Memory B cell (primary cell): ENCODE measurements at regions not wholly inside any gene's neighbourhood (a gene's known extent, or its start where the extent isn't known, plus 50 kb on each side); places are given as distances from the start of the nearest gene placed in this dataset.
"Not testable (repeated sequence)": the region's sequence is repeated elsewhere in the genome, so short reads cannot be mapped to it uniquely, and the experiment has no call there.

ENCODE experiments used
- ATAC-seq: fragments of 150-1000 bp; cut with Tn5 transposase; 2 replicates; pipeline ENCODE4 v1.10.0; 2021; ENCODE audit warnings: low read depth, mild to moderate bottlenecking, moderate library complexity
- DNase-seq, 2 donors: peaks; one replicate each; pipeline ENCODE4 v3.0.0; 2022; ENCODE audit warnings: low spot score in 2 of 2
- H3K27ac Mint-ChIP-seq: one replicate; pipeline ENCODE4 v1.8.0; 2022; ENCODE audit warnings: mild to moderate bottlenecking, moderate library complexity, mixed read lengths
- H3K27me3 Mint-ChIP-seq: one replicate; pipeline ENCODE4 v1.8.0; 2022; ENCODE audit warnings: mixed read lengths
- H3K36me3 Mint-ChIP-seq: one replicate; pipeline ENCODE4 v1.8.0; 2022; ENCODE audit warnings: mild to moderate bottlenecking, mixed read lengths
- H3K4me1 Mint-ChIP-seq: one replicate; pipeline ENCODE4 v1.8.0; 2022; ENCODE audit warnings: mixed read lengths
- H3K4me3 Mint-ChIP-seq: one replicate; pipeline ENCODE4 v1.8.0; 2022; ENCODE audit warnings: mild to moderate bottlenecking, moderate library complexity, mixed read lengths
- H3K9me3 Mint-ChIP-seq: one replicate; pipeline ENCODE4 v1.8.0; 2022; ENCODE audit warnings: mixed read lengths

DNA sequence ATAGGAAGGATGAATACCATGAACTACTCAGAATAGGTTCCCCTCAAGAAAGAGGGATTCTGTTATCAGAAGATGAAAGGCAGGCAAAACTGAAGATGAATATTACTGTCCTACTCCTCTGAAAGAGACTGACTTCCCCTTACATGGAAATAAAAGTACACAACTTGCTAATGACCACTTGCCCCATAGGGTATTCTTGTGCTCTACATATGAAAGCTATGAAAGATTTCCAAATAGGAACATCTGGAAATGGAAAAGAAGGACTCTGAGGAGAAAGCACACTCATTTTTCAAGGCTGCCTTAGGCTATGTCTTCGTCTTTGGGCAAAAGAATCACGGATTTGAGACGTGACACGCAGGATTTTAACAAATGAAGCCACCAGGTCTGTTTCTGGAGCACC lies 170.1 kb upstream of the DAB1 start:
- Mint-ChIP-seq H3K9me3 (no peaks in the 10 kb centered on the region), H3K4me3 (no peak overlapping the region), H3K36me3 (no peaks in the 10 kb centered on the region), H3K27ac (no peak overlapping the region), H3K4me1 (no peaks in the 10 kb centered on the region), H3K27me3 (peaks cover 2% of the 10 kb centered on the region)
- DNase-seq: no peak
- no peak for ATAC-seq

DNA sequence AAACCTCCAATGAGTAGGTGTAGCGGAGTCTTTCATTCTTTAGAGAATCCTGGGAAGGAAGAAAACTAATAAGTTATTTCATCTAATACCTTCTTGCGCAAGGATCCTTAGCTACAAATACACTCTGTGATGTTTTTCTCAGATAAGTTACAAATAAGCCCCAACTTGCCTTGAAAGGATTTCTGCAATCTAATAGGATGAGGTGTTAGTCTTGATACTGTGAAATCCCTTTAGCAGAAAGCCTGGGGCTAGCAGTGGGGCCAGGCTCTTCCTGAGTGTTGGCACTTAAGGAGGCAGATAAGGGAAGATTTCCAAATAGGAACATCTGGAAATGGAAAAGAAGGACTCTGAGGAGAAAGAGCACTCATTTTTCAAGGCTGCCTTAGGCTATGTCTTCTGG lies 168.0 kb upstream of the DAB1 start:
- Mint-ChIP-seq H3K27me3 (peaks cover 2% of the 10 kb centered on the region), H3K9me3 (no peaks in the 10 kb centered on the region), H3K36me3 (no peaks in the 10 kb centered on the region), H3K27ac (no peak overlapping the region), H3K4me1 (no peaks in the 10 kb centered on the region), H3K4me3 (no peak overlapping the region)
- ATAC-seq (no peak), DNase-seq (no peak)

DNA sequence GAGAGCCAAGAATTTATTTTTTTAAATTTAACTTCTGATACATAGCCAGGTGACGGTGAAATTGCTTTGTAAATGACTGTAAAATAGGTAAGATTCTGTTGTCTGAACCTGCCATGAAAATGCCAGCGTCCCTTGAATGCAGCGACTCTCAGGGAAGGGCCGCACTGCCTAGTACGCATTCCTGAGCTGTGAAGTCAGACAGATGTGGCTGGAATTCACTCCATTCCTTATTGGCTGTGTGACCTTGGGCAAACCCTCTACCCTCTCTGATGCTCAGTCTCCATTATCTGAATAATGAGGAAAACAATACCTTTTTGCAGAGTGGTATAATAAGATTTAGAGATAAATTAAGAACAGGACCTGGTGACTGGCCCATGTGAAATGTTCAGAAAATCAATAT lies 167.1 kb upstream of the DAB1 start:
- no peak for ATAC-seq

DNA sequence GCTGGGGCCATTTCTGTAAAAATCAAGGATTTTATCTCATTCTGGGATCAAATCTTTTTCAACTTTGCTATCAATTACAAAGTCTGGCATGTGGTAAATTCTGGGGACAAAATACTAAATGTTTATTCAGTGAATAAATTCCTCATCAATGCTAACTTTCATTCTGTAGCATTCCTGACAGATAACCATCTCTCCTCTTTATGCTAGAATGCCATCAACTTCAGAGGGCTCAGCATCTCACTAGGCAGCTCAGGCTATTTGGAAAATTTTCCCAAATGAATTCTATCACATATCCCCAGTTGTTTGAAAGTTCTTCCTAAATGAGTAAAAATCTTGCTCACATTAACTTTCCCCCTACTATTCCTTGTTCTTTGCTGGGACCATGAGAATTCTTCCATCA lies 163.0 kb upstream of the DAB1 start:
- Mint-ChIP-seq H3K9me3 (no peaks in the 10 kb centered on the region), H3K4me3 (no peak overlapping the region)
- ATAC-seq: no peak

More for the DNA sequence above, 167.1 kb upstream of the DAB1 start:
- Mint-ChIP-seq H3K27me3 (peaks cover 2% of the 10 kb centered on the region), H3K4me3 (no peak overlapping the region), H3K4me1 (no peaks in the 10 kb centered on the region), H3K9me3 (no peaks in the 10 kb centered on the region), H3K36me3 (no peaks in the 10 kb centered on the region), H3K27ac (no peak overlapping the region)
- DNase-seq: no peak

DNA sequence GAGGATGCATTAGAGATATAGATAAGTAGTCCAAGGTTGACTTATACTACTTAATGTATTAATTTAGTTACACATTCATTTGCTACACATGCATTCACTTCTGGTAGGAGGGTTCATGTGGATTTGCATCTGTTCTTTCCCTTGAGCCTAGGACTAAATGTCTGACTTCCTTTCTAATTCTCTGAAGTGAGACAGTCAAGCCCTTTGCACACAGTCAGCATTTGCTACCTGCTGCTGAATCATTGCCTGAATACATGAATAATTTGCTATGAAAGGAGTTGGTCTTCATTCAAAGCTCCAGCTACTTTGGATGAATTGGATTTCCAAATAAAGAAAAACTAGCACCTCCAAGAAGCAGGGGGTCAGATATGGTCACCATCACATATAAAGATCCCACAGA lies 154.8 kb upstream of the DAB1 start:
- Mint-ChIP-seq H3K4me3 (no peak overlapping the region), H3K9me3 (no peaks in the 10 kb centered on the region), H3K27me3 (peaks cover 2% of the 10 kb centered on the region), H3K27ac (no peak overlapping the region), H3K36me3 (no peaks in the 10 kb centered on the region), H3K4me1 (no peaks in the 10 kb centered on the region)
- DNase-seq (no peak), ATAC-seq (no peak)

More for the DNA sequence above, 163.0 kb upstream of the DAB1 start:
- Mint-ChIP-seq H3K27me3 (no peaks in the 10 kb centered on the region), H3K27ac (no peak overlapping the region), H3K4me1 (no peaks in the 10 kb centered on the region), H3K36me3 (no peaks in the 10 kb centered on the region)
- DNase-seq: no peak

DNA sequence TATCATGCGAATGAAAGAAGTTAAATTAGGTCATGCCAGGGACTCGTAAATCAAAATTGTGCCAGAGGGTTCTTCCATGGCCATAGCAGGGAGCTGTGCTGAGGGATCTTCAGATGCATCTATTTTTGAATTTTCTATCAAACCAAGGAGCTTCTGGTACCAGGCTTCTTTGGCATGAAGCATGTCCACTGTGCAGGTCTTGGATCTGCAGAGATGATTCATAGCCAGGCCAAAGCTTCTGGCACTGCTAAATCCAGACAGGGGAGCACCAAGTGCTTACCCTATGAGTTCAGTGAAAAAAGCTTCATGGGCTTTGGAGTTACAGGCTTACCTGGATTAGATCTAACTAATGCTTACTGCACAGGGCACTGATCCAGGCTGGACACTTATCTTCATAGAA lies 154.2 kb upstream of the DAB1 start:
- peaks cover 2% of the 10 kb centered on the region for H3K27me3 Mint-ChIP-seq
- no peaks in the 10 kb centered on the region for H3K9me3 Mint-ChIP-seq
- H3K4me1 Mint-ChIP-seq: no peaks in the 10 kb centered on the region
- no peaks in the 10 kb centered on the region for H3K36me3 Mint-ChIP-seq
- no peak overlapping the region for H3K4me3 Mint-ChIP-seq
- DNase-seq: no peak
- no peak overlapping the region for H3K27ac Mint-ChIP-seq
- ATAC-seq: no peak

DNA sequence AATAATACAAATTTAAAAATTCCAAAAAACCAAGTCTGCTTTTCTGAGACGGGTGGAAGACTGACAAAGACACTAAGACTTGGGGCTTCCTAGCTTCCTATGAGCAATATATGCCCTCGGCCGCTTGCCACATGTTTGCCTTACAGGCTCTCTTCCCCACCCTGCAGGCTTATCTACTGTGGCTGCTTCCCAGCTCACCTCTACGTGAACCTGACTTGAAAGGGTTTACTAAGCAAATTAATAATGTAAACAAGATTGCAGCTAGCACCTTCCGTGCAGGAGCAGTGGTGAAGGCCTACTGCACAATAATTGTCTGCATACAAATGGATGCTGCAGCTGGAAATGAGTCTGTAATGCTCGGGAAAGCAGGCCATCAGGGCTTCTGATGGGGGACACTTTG lies 152.9 kb upstream of the DAB1 start:
- no peak overlapping the region for H3K27ac Mint-ChIP-seq
- no peaks in the 10 kb centered on the region for H3K36me3 Mint-ChIP-seq
- no peaks in the 10 kb centered on the region for H3K4me1 Mint-ChIP-seq
- H3K4me3 Mint-ChIP-seq: no peak overlapping the region
- no peak for ATAC-seq
- H3K27me3 Mint-ChIP-seq: peaks cover 2% of the 10 kb centered on the region
- DNase-seq: no peak
- H3K9me3 Mint-ChIP-seq: no peaks in the 10 kb centered on the region

DNA sequence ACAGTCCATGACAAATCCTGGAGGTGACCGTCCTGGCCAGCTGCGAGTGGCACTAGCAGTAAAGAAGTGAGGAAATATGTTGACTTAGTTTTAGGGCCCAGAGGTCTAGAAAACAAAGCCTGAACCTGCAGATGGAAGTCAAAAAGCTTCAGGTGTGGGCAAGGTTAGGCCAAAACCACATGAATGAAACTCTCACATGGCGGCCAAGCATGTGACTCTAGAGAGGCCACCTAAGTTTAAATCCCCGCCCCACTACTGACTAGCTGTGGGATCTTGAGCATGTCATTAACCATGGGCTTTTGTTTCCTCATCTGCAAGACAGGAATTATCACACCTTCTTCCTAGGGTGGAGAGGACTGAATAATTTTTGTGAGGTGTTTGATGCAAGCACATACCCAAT lies 148.2 kb upstream of the DAB1 start:
- H3K4me1 Mint-ChIP-seq: no peaks in the 10 kb centered on the region
- H3K9me3 Mint-ChIP-seq: peaks cover 11% of the 10 kb centered on the region
- no peak overlapping the region for H3K4me3 Mint-ChIP-seq
- H3K27ac Mint-ChIP-seq: no peak overlapping the region
- peaks cover 2% of the 10 kb centered on the region for H3K27me3 Mint-ChIP-seq
- no peak for DNase-seq
- no peaks in the 10 kb centered on the region for H3K36me3 Mint-ChIP-seq
- no peak for ATAC-seq

DNA sequence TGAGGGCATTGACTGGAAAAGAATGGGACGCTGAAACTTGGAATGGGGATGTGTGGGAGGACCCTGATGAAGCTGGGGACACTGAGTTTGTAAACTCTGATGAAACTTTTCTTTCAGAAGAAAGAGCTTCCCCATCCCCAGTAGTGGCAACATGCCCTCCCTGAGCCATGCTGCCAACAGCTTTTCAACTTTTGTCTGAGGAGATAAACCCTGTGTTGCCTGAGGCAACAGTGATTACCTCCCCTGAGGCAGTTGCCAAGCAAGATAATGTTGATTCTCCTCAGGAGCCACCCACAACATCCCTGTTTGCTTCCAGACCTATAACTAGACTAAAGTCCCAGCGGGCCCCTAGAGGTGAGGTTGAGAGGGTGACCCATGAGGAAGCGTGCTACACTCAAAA lies 134.2 kb upstream of the DAB1 start:
- not testable (repeated sequence) for H3K27me3 Mint-ChIP-seq, H3K4me3 Mint-ChIP-seq, H3K36me3 Mint-ChIP-seq, H3K27ac Mint-ChIP-seq, DNase-seq, H3K4me1 Mint-ChIP-seq, ATAC-seq, H3K9me3 Mint-ChIP-seq

DNA sequence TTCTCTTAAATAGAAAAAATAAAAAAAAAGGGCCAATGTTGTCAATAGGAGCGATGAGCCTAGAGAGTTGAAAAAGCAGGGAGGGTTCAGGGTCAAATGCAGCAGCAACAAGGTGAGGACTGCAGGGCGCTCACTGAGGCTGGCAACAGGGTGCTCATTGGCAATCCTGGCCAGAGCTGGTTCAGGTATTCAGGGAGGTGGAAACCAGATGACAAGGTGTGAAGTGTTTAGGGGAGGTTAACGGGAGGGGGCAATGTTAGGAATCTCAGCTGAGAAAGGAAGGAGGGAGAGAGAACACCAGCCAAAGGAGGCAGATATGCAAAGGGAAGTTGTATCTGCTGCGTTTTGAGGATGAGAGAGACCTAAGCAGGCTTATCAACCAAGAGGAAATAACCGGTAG lies 129.8 kb upstream of the DAB1 start:
- DNase-seq (no peak), ATAC-seq (no peak)
- peaks cover 2% of the 10 kb centered on the region for H3K27me3 Mint-ChIP-seq
- H3K27ac Mint-ChIP-seq: no peak overlapping the region
- H3K36me3 Mint-ChIP-seq: no peaks in the 10 kb centered on the region
- H3K4me3 Mint-ChIP-seq: no peak overlapping the region
- no peaks in the 10 kb centered on the region for H3K4me1 Mint-ChIP-seq
- peaks cover 2% of the 10 kb centered on the region for H3K9me3 Mint-ChIP-seq

DNA sequence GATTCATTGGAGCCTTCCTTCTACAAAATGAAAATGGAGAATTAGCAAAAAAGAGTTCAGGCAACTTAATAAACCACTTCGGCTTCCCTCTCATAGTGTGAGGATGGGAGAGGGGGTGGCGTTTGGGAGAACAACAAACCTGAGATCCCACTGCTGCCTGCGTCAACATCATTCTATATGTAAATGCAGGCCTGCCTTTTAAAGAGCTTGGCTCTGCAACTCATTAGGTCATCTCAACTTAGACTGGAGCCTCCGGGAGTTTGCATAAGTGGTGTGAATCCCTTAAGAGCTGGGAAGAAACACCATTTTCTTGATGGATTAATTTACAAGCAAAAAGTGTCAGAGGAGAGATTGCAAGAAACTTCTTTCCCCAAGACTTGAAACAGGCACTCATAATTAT lies 127.6 kb upstream of the DAB1 start:
- no peak for DNase-seq
- peaks cover 2% of the 10 kb centered on the region for H3K9me3 Mint-ChIP-seq
- H3K27ac Mint-ChIP-seq: no peak overlapping the region
- no peaks in the 10 kb centered on the region for H3K4me1 Mint-ChIP-seq
- ATAC-seq: no peak
- no peaks in the 10 kb centered on the region for H3K36me3 Mint-ChIP-seq
- H3K4me3 Mint-ChIP-seq: no peak overlapping the region
- H3K27me3 Mint-ChIP-seq: peaks cover 5% of the 10 kb centered on the region

DNA sequence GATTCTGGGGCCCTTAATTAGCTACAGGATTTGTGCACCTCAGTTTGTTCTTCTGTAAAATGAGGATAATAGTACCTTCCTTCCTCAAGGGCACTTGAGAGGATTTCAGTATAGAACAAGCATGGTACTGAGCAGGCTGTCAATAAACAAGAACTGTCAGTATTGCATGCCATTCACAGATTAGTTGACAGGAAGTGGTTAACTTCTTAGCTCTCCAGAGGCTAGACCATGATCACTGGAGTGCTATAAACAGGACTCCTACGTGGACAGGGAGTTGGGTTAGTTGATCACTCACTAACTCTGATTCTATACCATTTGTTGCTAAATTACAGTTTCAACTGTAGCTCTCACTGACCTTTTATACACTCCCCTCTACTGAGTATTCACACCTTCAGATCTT lies 126.2 kb upstream of the DAB1 start:
- Mint-ChIP-seq H3K27me3 (peaks cover 5% of the 10 kb centered on the region), H3K9me3 (peaks cover 2% of the 10 kb centered on the region), H3K36me3 (no peaks in the 10 kb centered on the region), H3K4me1 (no peaks in the 10 kb centered on the region), H3K27ac (no peak overlapping the region), H3K4me3 (no peak overlapping the region)
- DNase-seq: no peak
- no peak for ATAC-seq

DNA sequence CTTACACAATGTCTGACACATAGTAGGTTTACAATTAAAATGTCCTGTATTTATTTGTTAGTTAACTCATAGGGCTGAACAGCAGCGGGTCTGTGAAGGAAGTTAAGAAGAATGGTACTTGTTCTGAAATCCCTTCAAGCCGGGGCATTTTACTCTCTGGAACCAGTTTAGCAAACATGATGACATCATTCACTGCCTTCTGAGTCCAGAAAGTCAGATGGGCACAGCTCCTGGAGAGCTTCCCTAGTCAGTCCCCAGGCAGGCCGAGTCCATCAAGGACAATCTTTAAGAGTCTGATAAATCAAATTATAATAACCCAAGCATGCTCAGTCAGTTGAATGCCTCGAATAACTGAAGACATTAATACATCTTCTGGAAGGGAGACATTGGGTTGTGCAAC lies 125.4 kb upstream of the DAB1 start:
- Mint-ChIP-seq H3K36me3 (no peaks in the 10 kb centered on the region), H3K27me3 (peaks cover 5% of the 10 kb centered on the region), H3K27ac (no peak overlapping the region), H3K4me3 (no peak overlapping the region), H3K9me3 (peaks cover 2% of the 10 kb centered on the region), H3K4me1 (no peaks in the 10 kb centered on the region)
- DNase-seq: no peak
- ATAC-seq: no peak

DNA sequence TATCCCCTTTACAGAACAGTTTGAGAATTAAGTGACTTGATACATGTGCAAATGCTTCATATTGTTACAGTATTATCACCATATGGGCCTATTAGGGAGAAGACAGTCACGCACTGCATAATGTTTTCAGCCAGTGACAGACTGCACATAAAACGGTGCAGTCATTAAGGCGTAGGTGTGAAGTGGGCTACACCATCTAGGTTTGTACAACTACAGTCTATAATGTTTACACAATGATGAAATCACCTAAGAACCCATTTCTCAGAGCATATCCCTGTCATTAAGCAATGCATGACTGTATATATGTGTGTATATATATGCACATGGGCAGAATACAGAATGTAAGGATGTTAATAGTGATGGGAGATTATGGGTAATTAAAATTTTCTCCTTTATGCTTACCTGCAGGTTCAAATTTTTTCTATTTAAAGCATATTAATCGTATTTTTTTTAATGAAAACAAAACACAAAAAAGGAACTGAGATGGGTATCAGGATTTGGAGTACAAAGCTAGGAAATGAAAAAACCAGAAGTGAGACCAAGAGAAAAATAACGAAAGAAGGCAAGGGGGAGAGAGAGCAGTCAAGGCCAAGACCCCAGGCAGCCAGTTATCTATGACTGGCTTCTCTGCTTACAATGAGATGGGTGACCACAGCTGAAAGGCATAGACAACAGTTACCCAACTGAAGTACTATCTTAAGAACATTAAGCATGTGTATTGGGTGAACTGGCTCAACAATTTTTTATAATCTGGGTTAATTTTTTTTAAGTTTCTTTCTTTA lies 122.9 kb upstream of the DAB1 start:
- H3K27ac Mint-ChIP-seq: no peak overlapping the region
- no peaks in the 10 kb centered on the region for H3K9me3 Mint-ChIP-seq
- DNase-seq (no peak), ATAC-seq (no peak)
- no peaks in the 10 kb centered on the region for H3K4me1 Mint-ChIP-seq
- no peaks in the 10 kb centered on the region for H3K36me3 Mint-ChIP-seq
- peaks cover 3% of the 10 kb centered on the region for H3K27me3 Mint-ChIP-seq
- no peak overlapping the region for H3K4me3 Mint-ChIP-seq

DNA sequence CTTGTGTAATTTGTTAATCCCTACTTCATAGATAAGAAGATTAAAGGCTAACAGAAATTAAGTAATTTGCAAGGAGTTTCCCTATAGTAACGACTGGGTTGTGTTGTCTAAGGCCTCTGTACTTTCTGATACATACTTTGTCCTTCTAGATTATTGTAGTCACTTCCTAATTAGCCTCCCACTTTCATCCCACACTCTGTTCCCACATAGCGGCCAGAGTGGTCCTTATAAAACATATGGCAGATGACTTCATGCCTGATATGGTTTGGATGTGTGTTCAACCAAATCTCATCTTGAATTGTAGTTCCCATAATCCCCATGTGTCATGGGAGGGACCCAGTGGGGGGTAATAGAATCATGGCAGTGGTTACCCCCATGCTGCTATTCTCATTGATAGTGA lies 120.5 kb upstream of the DAB1 start:
- ATAC-seq: no peak
- no peak for DNase-seq
- no peak overlapping the region for H3K4me3 Mint-ChIP-seq
- H3K36me3 Mint-ChIP-seq: no peaks in the 10 kb centered on the region
- no peak overlapping the region for H3K27ac Mint-ChIP-seq
- H3K9me3 Mint-ChIP-seq: peaks cover 2% of the 10 kb centered on the region
- no peaks in the 10 kb centered on the region for H3K4me1 Mint-ChIP-seq
- H3K27me3 Mint-ChIP-seq: peaks cover 3% of the 10 kb centered on the region
